GM19351 (cell line): ENCODE measurements at regions not wholly inside any gene's neighbourhood (a gene's known extent, or its start where the extent isn't known, plus 50 kb on each side); places are given as distances from the start of the nearest gene placed in this dataset.
"Not testable (repeated sequence)": the region's sequence is repeated elsewhere in the genome, so short reads cannot be mapped to it uniquely, and the experiment has no call there.

Source experiments
- ATAC-seq: cut with Tn5 transposase; IDR thresholded peaks from one replicate; pipeline ENCODE4 v1.9.1; 2021; ENCODE audit warnings: mild to moderate bottlenecking, moderate library complexity; ENCODE audit not compliant: unreplicated experiment

DNA sequence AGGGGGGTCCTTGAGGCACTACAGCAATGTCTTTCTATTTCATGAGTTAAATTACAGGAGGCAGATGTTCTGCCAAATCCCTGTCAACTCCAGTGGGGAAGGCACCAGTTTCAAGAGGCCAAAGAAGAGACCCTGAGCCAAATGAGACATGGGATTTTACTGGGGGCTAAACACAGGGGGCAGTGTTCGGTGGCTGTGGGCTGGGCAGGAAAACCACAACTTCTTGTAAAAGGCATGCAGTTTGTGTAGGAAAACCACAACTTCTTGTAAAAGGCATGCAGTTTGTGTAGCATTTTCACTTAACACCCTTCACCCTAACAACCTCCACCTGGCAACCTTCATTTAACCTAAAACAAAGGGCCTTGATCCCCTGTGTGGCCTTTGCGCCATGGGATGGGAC lies 61.0 kb downstream of the POLR2M start:
- ATAC-seq = no peak

DNA sequence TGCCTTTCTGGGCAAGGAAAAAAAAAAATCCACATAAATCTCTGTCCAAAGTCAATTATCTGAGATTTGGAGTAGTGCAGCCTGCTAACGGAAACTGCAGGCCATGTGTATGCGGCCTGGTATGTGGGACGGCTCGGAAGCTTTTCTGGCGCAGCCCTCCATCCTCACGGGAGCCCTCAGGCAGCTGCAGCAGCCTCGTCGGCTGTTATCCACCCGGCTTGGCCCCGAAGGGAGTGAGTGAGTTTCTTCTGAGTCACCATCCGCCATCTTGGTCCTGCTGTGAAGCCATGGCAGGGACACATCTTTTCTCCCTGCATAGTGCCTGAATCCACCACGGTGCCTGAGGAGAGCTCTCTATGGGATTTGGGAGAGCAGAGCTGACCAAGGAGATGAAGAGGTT lies 62.8 kb downstream of the POLR2M start:
- ATAC-seq = no peak

DNA sequence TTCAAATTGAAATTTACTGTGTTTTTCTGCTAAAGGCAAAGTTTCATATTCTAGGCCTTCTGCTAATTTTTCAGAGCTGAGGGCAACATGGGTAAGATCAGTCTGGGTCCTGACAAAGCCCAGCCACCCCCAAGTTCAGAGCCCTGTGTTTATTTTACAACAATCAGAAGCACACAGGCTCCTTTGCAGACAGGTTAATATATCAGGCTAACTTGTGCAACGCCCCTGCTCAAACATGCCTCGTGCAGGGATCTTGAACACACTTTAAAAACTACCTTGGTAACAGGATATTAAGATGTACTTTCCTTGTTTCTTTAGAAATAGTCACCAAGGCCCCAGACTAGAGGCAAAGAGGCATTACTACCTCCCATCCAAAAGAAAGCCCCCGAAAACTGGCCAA lies 64.0 kb downstream of the POLR2M start:
- ATAC-seq = no peak

GRCh38 chr15:57772223-57772957 lies 65.9 kb downstream of the POLR2M start:
- no peak for ATAC-seq

- ATAC-seq = no peak
These were observed 66.5 kb downstream of the POLR2M start for GRCh38 chr15:57773051-57773450.

GRCh38 chr15:57777003-57777402 lies 70.5 kb downstream of the POLR2M start:
- no peak for ATAC-seq

DNA sequence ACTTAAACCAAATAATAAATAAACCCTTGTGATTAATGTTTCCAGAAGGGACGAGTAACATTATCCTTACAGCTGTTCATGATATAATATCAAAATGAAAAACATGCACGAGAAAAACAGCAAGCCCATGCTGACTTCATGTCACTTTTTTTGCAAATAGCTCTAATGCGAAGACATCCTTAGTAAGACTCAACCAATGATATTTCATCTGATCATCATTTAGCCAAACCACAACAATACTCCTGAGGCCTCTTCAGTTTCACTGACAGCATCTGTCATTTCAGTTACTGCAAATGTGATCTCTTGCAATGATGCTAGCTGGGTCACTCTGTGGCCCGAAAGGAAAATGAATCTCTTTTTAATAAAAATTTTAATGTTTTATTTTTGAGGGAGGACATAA lies 74.0 kb downstream of the POLR2M start:
- no peak for ATAC-seq

GRCh38 chr15:57782731-57783130 lies 76.2 kb downstream of the POLR2M start:
- no peak for ATAC-seq

DNA sequence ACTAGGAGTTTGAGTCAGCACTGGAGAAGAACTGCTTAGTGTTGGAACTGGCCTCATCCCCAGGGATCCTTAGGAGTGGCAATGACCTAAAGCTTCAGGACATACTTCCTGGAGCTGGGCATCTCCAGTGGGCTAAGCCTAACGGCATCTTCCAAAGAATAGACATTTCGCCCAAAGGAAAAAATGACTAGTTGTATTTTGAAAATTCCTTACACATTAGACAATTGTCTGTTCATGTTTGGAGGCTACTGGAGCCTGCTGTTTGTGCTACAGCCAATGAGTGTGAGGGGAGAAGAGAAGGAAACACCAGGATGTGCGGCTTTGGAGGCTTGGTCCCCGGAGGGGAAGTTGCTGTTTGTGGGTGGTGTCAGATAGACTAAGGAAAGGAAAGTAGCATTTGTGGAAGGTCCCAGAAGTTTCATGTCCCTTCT lies 77.6 kb downstream of the POLR2M start:
- ATAC-seq = no peak

GRCh38 chr15:57785039-57785438 lies 78.5 kb downstream of the POLR2M start:
- no peak for ATAC-seq

DNA sequence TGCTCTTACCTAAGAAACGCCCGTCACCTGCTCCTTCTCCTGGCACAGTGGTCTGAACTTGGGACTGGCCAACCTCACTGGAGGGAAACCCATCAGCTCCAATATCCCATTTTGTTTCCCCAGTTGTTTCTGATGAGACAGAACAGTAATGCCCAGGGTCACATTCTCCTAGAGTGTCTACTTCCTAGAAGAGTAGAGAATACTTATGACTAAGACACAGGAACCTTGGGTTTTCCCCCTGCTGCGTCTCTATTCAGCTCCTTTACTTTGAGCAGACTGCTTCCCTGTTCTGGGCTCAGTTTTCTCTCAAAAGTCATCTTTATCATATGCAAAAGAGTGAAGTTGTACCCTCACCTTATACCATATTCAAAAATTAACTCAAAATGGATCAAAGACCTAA lies 79.4 kb downstream of the POLR2M start:
- ATAC-seq = no peak

DNA sequence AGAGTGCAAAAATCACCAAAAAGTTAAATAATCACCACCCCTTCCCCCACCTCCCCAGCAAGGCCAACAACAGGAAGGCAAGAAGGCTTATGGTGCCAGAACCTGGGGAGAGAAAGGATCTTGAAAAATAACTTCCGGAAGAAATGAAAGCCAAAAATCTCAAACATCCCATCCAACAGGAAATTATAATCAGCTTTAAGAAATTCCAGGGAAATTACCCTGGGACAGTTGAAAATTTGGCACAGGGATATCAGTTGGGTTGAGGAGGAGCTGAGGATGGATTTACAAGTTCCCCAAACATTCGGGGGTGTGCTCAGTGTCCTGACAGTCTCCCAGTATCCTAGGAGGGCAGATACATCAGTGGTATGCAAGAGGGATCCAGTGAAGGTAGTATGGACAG lies 82.7 kb downstream of the POLR2M start:
- no peak for ATAC-seq

DNA sequence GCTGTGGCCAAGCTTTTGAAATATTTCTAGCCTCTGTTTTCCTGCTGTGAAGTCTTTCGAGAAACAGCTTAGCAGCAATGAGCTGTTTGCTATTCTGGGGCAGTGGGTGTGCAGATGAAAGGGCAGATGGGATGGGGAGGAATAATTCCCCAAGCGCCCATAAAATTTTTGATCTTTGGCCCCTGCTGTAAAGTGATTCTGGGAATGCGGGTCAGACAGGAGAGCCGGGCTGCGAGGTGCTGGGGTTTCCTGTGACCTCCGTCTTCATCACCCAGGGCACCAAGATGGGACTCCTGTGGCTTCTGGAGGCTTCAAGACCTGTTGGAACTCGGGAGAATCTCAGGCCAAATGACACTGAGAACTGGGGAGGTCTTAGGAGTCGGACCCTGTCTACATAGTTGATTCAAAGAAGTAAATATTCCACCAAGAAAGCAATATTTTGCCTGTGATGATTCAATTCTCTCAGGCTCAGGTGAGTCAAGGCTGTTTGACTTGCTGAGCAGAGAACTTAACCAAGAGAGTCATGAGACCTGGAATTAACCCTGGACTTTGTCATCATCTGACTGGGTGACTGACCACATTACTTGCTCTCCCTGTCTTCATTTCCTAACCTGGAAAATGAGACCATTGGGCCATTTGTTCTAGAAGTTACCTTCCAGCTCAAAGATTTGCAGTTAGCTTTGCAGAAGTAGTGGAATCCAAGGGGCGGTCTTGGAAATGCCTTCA lies 86.4 kb downstream of the POLR2M start:
- ATAC-seq = no peak

DNA sequence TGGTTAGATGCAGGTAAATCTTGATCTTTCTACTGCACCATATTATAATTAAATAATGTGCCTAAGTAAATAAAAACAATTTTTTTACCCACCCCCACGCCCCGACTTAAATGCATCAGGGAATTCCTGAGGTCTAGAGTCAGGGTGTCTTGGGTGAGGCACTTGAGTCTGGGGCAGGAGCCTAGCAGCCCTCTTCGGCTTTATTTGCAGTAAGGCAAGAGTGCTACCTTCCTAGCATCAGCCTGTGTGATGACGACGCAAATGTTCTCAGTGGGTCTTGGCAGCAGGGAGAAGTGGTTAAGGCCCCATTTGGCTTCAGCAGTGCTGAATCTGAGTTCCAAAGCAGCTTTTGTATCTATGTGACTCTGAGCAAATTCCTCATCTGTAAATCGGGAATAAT lies 88.7 kb downstream of the POLR2M start:
- ATAC-seq = no peak

DNA sequence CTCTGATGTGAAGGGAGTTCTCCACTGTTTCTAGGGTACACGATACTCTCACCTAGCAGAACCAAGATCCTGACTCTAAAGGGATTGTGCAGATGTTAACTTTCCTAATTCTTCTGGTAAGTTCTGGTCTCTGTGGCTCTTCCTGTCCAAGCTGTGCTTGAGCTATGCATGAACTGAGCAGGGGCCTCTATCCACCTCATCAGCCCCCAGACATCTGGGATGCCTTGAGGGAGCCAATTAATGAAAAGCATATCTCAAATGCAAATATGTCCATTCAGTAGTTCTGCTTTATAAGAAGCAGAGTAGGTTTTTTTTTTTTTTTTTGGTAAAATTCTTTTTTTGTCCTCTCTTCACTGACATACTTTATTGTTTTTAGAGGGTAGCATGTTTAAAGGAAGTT lies 89.6 kb downstream of the POLR2M start:
- ATAC-seq = no peak

DNA sequence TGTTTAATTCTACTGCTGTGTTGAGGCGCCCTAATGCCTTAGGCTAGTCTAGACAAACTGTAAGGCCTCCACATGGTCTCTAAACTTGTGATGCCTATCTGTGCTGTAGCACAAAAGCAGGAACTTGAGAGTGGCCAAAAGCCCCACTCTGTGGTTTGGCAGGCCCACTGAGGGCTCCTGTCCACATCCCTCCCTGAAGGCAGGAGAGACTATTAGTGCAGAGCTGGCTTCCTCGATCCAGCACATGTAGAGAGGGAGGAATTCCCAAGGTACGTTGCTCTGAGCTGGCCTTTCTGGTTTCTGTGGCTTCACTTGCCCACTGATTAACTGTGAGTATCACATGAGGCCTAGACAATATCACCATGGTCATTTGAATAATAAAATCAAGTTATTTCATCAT lies 90.6 kb downstream of the POLR2M start:
- ATAC-seq = no peak

GRCh38 chr15:57797568-57798267 lies 91.2 kb downstream of the POLR2M start:
- no peak for ATAC-seq

- no peak for ATAC-seq
These were observed 99.5 kb downstream of the POLR2M start for GRCh38 chr15:57806003-57806402.

GRCh38 chr15:57809285-57809684 lies 102.8 kb downstream of the POLR2M start:
- not testable (repeated sequence) for ATAC-seq

DNA sequence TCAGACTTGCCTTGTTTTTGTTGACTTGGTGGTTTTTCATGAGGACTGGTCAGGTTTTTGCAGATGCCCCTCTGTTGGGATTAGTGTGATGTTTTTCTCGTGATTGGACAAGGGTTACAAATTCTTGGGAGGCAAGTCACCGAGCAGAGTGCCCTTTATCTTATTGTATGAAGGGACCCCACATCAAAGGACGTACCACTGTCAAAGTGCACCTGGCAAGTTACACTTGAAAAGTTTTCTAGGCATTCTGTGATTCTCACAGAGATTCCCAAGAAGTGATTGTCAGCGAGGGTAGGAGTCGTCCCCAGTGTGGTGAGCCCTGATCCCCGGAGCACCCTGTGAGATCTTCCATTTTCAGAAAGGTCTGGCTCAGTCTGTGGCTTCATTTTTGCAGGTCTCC lies 110.1 kb downstream of the POLR2M start:
- no peak for ATAC-seq

DNA sequence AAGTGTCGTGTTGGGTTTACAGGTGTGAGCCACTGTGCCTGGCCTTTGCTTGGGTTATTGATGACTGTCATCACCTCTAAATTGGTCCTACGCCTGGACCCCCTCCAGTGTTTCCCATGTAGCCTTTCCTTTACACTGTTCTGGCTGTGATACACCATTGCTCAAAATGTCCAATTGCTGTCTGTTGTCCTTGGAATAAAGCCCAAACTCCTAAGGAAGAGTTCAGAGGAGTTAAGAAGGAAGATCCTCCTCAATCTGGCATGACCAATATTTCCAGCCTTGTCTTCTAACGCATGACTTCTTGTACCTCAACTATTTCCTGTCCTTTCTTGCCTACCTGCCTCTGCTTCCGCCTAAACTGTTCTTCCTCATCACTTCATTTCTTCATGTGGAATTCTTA lies 113.1 kb downstream of the POLR2M start:
- no peak for ATAC-seq

DNA sequence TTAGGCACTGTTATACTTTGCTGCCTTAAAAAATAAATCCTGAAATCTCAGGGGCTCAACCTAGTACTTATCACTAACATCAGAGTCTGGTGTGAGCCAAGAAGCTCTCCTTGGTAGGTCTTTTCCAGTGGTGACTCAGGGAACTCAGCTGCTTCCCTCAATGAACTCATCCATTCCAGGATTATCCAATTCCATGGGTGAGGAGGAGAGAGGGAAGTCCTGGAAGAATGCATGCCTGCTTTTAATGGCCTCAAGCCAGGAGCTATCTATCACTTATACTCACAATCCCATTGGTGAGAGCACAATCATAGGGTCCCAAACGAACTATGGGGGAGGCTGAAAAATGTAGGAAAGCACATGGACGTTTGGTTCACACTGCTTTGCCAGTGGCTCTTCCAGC lies 113.6 kb downstream of the POLR2M start:
- ATAC-seq = no peak
